Activated CD8-positive, alpha-beta memory T cell treated with anti-CD3 and anti-CD28 coated beads for 24 hours (primary cell): ENCODE measurements at regions not wholly inside any gene's neighbourhood (a gene's known extent, or its start where the extent isn't known, plus 50 kb on each side); places are given as distances from the start of the nearest gene placed in this dataset.

Experiments
- DNase-seq: peaks from one replicate; pipeline ENCODE4 v3.0.0-alpha.2; 2020

GRCh38 chr22:27329131-27329850, 472.3 kb downstream of the MN1 start:
- no peak for DNase-seq

- DNase-seq, result no peak
These were observed 471.4 kb downstream of the MN1 start for GRCh38 chr22:27329966-27330645.

GRCh38 chr22:27331526-27332281, 469.9 kb downstream of the MN1 start:
- DNase-seq, result no peak

GRCh38 chr22:27335102-27335660, 466.4 kb downstream of the MN1 start:
- no peak for DNase-seq

GRCh38 chr22:27336151-27337090, 465.1 kb downstream of the MN1 start:
- DNase-seq, result no peak

GRCh38 chr22:27337676-27338075, 463.9 kb downstream of the MN1 start:
- DNase-seq, result no peak

GRCh38 chr22:27340047-27340446, 461.5 kb downstream of the MN1 start:
- DNase-seq, result no peak

GRCh38 chr22:27344546-27344945, 457.0 kb downstream of the MN1 start:
- no peak for DNase-seq

- DNase-seq, result no peak
These were observed 455.9 kb downstream of the MN1 start for GRCh38 chr22:27345691-27346090.

- no peak for DNase-seq
These were observed 453.6 kb downstream of the MN1 start for GRCh38 chr22:27347951-27348350.

GRCh38 chr22:27348634-27349033, 452.9 kb downstream of the MN1 start:
- DNase-seq, result no peak

GRCh38 chr22:27349456-27349855, 452.1 kb downstream of the MN1 start:
- DNase-seq, result no peak

- DNase-seq, result no peak
These were observed 451.2 kb downstream of the MN1 start for GRCh38 chr22:27350306-27350705.

- no peak for DNase-seq
These were observed 449.1 kb downstream of the MN1 start for GRCh38 chr22:27352426-27352825.

GRCh38 chr22:27358096-27358870, 443.3 kb downstream of the MN1 start:
- no peak for DNase-seq

- no peak for DNase-seq
These were observed 431.3 kb downstream of the MN1 start for GRCh38 chr22:27370269-27370668.

- DNase-seq, result no peak
These were observed 430.6 kb downstream of the MN1 start for GRCh38 chr22:27370987-27371386.

- DNase-seq, result no peak
These were observed 429.2 kb downstream of the MN1 start for GRCh38 chr22:27372364-27372763.

- DNase-seq, result no peak
These were observed 428.4 kb downstream of the MN1 start for GRCh38 chr22:27372969-27373670.

GRCh38 chr22:27377501-27378295, 423.9 kb downstream of the MN1 start:
- DNase-seq, result no peak
